ENCODE measurements at regions not wholly inside any gene's neighbourhood (a gene's known extent, or its start where the extent isn't known, plus 50 kb on each side); places are given as distances from the start of the nearest gene placed in this dataset.

- ChIA-PET POLR2A (no interaction called here), CTCF (no interaction called here)
- Histone ChIP-seq H3K36me3 (replicated peaks in 1 of 2; ENCODE audit: control extremely low read depth in 1 of 2, control insufficient read depth in 1 of 2, extremely low read depth in 1 of 2, insufficient read depth in 2 of 2, low read length in 1 of 2) (no peaks in the 10 kb centered on the region), H3K79me2 (ENCODE audit: control insufficient read depth, insufficient read depth, low read length) (no peaks in the 10 kb centered on the region), H3K4me2 (replicated peaks; ENCODE audit: low read depth, low read length, poor library complexity, severe bottlenecking) (no peak overlapping the region), H3K9ac (ENCODE audit: low read length) (no peak overlapping the region), H4K20me1 (ENCODE audit: control insufficient read depth, insufficient read depth, low read length, poor library complexity, severe bottlenecking) (no peaks in the 10 kb centered on the region), H2AFZ (ENCODE audit: insufficient read depth, low read depth, low read length, poor library complexity, severe bottlenecking) (no peak overlapping the region), H3K27ac (ENCODE audit: low read length in 2 of 2) (no peak overlapping the region), H3K4me3 (ENCODE audit: control extremely low read depth in 1 of 5, extremely low read depth in 1 of 5, insufficient read depth in 1 of 5, low read depth in 2 of 5, low read length in 4 of 5) (no peak overlapping the region), H3K27me3 (replicated peaks in 1 of 4; ENCODE audit: control extremely low read depth in 1 of 4, control insufficient read depth in 3 of 4, insufficient read depth in 4 of 4, low read length in 3 of 4) (no peaks in the 10 kb centered on the region), H3K9me3 (ENCODE audit: control extremely low read depth in 1 of 3, control insufficient read depth in 2 of 3, insufficient read depth in 1 of 3, low read length in 2 of 3) (peaks cover 0 to 3% (median 0%) of the 10 kb centered on the region in 3 donors), H3K4me1 (ENCODE audit: control insufficient read depth in 2 of 2, insufficient read depth in 2 of 2, low read length in 2 of 2) (no peaks in the 10 kb centered on the region)
- no CpG with 5 or more reads among the region's 6 CpGs for WGBS (ENCODE audit: insufficient coverage)
- no peak for ATAC-seq (ENCODE audit: low read depth)
- no peaks in the 10 kb centered on the region for H3K4me1 Mint-ChIP-seq
- intact Hi-C loops (cut with micrococcal nuclease) = no loop called here
- no peak overlapping the region for H3K4me3 Mint-ChIP-seq
- H3K27me3 Mint-ChIP-seq = no peaks in the 10 kb centered on the region
- H3K9me3 Mint-ChIP-seq (ENCODE audit: insufficient read depth) = no peaks in the 10 kb centered on the region
- no peak for TF ChIP-seq CTCF (IDR thresholded peaks at IDR 0.05)
- TF ChIP-seq EZH2 (IDR thresholded peaks at IDR 0.05; ENCODE audit: borderline replicate concordance, insufficient read depth, low read depth, low read length, poor library complexity, severe bottlenecking) = no peak
- no peak overlapping the region for H3K27ac Mint-ChIP-seq
- no peak for DNase-seq
Measured at GRCh38 chr4:41452484-41453225, 85.3 kb upstream of the LIMCH1 start.

GRCh38 chr4:41454423-41454822 is 83.5 kb upstream of the LIMCH1 start:
- Histone ChIP-seq H3K4me3 (ENCODE audit: control extremely low read depth in 1 of 5, extremely low read depth in 1 of 5, insufficient read depth in 1 of 5, low read depth in 2 of 5, low read length in 4 of 5) (no peak overlapping the region), H3K9me3 (ENCODE audit: control extremely low read depth in 1 of 3, control insufficient read depth in 2 of 3, insufficient read depth in 1 of 3, low read length in 2 of 3) (no peaks in the 10 kb centered on the region), H3K79me2 (ENCODE audit: control insufficient read depth, insufficient read depth, low read length) (no peaks in the 10 kb centered on the region), H3K4me2 (replicated peaks; ENCODE audit: low read depth, low read length, poor library complexity, severe bottlenecking) (no peak overlapping the region), H3K27me3 (replicated peaks in 1 of 4; ENCODE audit: control extremely low read depth in 1 of 4, control insufficient read depth in 3 of 4, insufficient read depth in 4 of 4, low read length in 3 of 4) (no peaks in the 10 kb centered on the region), H3K4me1 (ENCODE audit: control insufficient read depth in 2 of 2, insufficient read depth in 2 of 2, low read length in 2 of 2) (no peaks in the 10 kb centered on the region), H4K20me1 (ENCODE audit: control insufficient read depth, insufficient read depth, low read length, poor library complexity, severe bottlenecking) (no peaks in the 10 kb centered on the region), H3K36me3 (replicated peaks in 1 of 2; ENCODE audit: control extremely low read depth in 1 of 2, control insufficient read depth in 1 of 2, extremely low read depth in 1 of 2, insufficient read depth in 2 of 2, low read length in 1 of 2) (no peaks in the 10 kb centered on the region), H3K27ac (ENCODE audit: low read length in 2 of 2) (no peak overlapping the region), H3K9ac (ENCODE audit: low read length) (no peak overlapping the region), H2AFZ (ENCODE audit: insufficient read depth, low read depth, low read length, poor library complexity, severe bottlenecking) (no peak overlapping the region)
- intact Hi-C loops (cut with micrococcal nuclease) = no loop called here
- ChIA-PET POLR2A (no interaction called here), CTCF (no interaction called here)
- WGBS (ENCODE audit: insufficient coverage) = 96% methylated on average over 4 of the region's 4 CpGs
- Mint-ChIP-seq H3K27ac (no peak overlapping the region), H3K4me3 (no peak overlapping the region), H3K27me3 (peaks cover 3% of the 10 kb centered on the region), H3K9me3 (ENCODE audit: insufficient read depth) (no peaks in the 10 kb centered on the region), H3K4me1 (no peaks in the 10 kb centered on the region)
- ATAC-seq (ENCODE audit: low read depth) = no peak
- no peak for TF ChIP-seq EZH2 (IDR thresholded peaks at IDR 0.05; ENCODE audit: borderline replicate concordance, insufficient read depth, low read depth, low read length, poor library complexity, severe bottlenecking)
- TF ChIP-seq CTCF (IDR thresholded peaks at IDR 0.05) = no peak
- DNase-seq = no peak

All from B cell (primary cell).